ENCODE measurements at regions not wholly inside any gene's neighbourhood (a gene's known extent, or its start where the extent isn't known, plus 50 kb on each side); places are given as distances from the start of the nearest gene placed in this dataset.

DNA sequence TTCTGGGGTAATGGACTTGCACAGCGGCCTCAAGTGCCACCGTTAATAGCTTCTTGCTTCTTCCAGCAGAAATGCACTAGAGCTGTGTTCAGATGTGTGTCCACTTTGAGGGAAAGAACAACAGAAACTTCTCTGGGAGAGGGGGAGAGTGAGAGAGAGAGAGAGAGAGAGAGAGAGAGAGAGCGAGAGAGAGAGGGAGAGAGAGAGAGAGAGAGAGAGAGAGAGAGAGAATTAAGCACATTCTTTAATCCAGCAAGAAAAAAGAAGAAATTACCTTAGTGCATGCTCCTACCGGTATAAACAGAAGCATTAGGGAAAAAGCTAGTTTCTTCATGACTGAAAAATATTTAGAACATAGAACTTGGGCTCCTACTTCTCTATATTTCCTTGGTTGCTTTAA lies 418.8 kb downstream of the MAN2A1 start:
- TF ChIP-seq CTCF (IDR thresholded peaks at IDR 0.05) (peak in 5 of 6 experiments; percentile 38 to 92 (median 69)), POLR2A (IDR thresholded peaks at IDR 0.05) (no peak)
